ENCODE measurements at regions not wholly inside any gene's neighbourhood (a gene's known extent, or its start where the extent isn't known, plus 50 kb on each side); places are given as distances from the start of the nearest gene placed in this dataset.

DNA sequence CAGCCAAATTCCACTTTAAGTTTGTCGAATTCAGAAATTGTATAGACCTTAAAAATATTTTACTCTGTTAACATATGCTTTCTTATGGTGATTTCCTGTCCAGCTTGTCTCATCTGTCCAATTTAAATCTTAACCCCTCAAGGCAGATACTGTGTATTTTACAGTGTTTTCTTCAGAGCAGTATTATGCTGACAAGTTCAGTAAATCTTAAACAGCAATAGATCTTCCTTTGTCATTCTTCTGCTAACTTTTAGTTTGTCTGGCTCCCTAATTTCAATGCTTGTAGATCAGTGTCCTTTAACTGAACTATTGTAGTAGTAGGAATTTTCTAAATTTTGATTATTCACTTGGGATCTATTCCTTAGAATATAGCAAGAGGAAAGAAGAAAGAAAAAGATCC, 52.8 kb upstream of the MEIS1 start:
- no peak for DNase-seq (ENCODE audit: extremely low read depth, low read depth)

DNA sequence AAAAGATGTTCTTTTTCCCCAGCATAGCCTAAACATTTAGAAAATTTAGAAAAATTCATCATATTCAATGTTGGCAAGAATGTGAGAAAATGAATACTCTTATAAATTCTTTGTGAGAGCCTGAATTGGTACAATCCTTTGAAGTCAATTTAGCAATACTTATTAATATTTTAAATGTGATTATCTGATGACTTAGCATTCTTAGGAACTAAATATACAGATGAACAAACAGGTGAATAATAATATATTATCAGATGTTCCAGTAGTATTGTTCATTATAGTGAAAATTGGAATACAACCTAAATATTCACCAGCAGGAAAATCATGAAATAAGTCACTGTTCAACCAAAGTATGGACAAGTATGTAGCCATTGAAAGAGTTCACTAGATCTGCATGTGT, 55.5 kb upstream of the MEIS1 start:
- H3K4me3 ChIP-seq (replicated peaks; ENCODE audit: low read depth, low read length) = no peak overlapping the region
- TF ChIP-seq, protein P1, sequence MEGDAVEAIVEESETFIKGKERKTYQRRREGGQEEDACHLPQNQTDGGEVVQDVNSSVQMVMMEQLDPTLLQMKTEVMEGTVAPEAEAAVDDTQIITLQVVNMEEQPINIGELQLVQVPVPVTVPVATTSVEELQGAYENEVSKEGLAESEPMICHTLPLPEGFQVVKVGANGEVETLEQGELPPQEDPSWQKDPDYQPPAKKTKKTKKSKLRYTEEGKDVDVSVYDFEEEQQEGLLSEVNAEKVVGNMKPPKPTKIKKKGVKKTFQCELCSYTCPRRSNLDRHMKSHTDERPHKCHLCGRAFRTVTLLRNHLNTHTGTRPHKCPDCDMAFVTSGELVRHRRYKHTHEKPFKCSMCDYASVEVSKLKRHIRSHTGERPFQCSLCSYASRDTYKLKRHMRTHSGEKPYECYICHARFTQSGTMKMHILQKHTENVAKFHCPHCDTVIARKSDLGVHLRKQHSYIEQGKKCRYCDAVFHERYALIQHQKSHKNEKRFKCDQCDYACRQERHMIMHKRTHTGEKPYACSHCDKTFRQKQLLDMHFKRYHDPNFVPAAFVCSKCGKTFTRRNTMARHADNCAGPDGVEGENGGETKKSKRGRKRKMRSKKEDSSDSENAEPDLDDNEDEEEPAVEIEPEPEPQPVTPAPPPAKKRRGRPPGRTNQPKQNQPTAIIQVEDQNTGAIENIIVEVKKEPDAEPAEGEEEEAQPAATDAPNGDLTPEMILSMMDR (IDR thresholded peaks at IDR 0.05; ENCODE audit: low read depth, low read length, missing control alignments) = no peak
- no peak for DNase-seq (ENCODE audit: extremely low read depth, low read depth)

More for the DNA sequence above, 52.8 kb upstream of the MEIS1 start:
- no peak overlapping the region for H3K4me3 ChIP-seq (replicated peaks; ENCODE audit: low read depth, low read length)
- TF ChIP-seq, protein P1 (IDR thresholded peaks at IDR 0.05; ENCODE audit: low read depth, low read length, missing control alignments) = no peak

DNA sequence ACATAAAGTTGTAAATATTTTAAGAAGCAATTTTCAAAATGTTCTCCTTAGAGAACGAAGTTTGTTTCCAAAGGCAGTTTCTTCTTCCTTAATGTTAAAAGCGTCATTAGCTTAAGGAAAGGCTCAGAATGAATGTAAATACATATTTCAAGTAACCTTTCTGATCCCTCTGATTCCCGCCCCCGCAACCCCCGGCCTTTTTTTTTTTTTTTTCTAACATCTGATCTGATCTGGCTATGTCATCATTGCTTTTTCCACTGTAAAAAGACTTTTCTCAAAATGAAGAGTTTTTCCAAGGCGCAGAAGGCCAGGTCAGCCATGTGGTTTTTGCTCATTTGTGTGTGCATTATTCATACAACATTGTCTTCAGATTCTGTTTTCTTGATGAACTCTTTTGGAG, 57.1 kb upstream of the MEIS1 start:
- no peak for DNase-seq (ENCODE audit: extremely low read depth, low read depth)
- no peak overlapping the region for H3K4me3 ChIP-seq (replicated peaks; ENCODE audit: low read depth, low read length)
- TF ChIP-seq, protein P1 (IDR thresholded peaks at IDR 0.05; ENCODE audit: low read depth, low read length, missing control alignments) = no peak

DNA sequence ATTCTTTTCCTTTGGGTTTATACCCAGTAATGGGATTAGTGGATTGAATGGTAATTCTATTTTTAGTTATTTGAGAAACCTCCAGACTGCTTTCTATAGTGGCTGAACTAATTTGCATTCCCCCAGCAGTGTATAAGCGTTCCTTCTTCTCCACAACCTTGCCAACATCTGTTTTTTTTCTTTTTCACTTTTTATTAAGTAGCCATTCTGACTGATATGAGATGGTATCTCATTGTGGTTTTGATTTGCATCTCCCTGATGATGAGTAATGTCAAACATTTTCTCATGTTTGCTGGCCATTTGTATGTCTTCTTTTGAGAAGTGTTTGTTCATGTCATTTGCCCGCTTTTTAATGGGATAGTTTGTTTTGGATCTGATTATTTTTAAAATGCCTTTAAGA, 64.1 kb upstream of the MEIS1 start:
- TF ChIP-seq, protein P1 (IDR thresholded peaks at IDR 0.05; ENCODE audit: low read depth, low read length, missing control alignments) = no peak
- no peak for DNase-seq (ENCODE audit: extremely low read depth, low read depth)
- H3K4me3 ChIP-seq (replicated peaks; ENCODE audit: low read depth, low read length) = no peak overlapping the region

DNA sequence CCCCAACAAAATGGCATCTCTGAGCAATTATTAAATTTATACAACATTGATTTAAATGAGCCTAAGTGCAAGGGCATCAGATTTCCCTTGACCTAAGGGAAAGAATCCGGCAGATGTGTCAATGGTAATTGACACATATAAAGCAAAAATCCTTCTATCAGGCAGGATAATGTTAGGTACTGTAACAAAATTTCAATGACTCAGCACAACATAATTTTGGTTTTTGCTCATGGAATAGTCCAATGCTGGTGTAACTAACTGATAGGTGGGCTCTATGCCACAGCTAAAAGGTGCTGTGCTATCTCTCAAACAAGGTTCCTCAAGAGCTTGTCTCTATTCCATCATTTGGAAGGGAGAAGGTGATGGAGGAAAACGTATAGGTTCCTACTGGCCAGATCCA, 68.3 kb upstream of the MEIS1 start:
- no peak overlapping the region for H3K4me3 ChIP-seq (replicated peaks; ENCODE audit: low read depth, low read length)
- DNase-seq (ENCODE audit: extremely low read depth, low read depth) = no peak
- TF ChIP-seq, protein P1 (IDR thresholded peaks at IDR 0.05; ENCODE audit: low read depth, low read length, missing control alignments) = no peak

DNA sequence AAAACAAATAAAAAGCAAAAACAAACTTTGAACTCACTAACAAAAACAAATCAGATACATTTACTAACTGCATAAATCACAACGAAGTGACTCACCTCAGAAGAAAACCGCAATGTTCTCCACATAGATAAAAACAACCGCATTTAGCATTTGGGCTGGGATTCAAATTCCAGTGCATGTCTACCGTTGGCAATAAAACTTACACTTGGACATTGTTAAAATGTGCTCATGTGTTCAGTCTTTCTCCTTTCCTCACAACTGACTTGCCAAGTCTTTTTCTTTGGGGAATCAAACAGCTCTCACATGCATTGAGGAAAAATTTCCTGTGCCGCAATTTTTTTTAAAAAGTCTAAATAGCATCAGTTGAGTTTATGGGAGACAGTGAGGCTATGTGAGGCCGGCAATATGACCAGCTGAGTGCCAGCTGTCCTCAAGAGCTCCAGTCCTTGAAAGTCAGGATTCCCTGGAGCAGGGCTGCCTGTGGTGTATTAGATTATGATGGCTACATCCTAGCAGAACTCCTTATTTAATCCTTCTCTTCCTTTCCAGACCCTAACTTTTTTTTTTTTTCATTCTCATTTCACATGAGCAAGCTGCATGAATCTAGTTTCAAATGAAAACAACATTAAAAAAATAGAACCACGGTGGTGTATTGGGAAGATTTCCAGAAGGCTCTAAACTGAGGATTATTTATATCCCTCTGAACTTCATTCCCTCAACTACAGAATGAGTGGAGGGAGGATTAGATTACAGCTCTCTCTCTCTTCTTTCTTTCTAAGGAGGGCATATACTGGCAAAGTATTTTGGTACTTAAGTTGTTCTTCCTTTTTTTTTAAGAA, 70.2 kb upstream of the MEIS1 start:
- TF ChIP-seq, protein P1 (IDR thresholded peaks at IDR 0.05; ENCODE audit: low read depth, low read length, missing control alignments) = no peak
- no peak overlapping the region for H3K4me3 ChIP-seq (replicated peaks; ENCODE audit: low read depth, low read length)
- DNase-seq (ENCODE audit: extremely low read depth, low read depth) = peak; percentile 87

All from HFF-Myc (cell line).